Stimulated activated naive CD4-positive, alpha-beta T cell treated with Interleukin-2 at 50 U/mL for 16 hours (primary cell): ENCODE measurements at regions not wholly inside any gene's neighbourhood (a gene's known extent, or its start where the extent isn't known, plus 50 kb on each side); places are given as distances from the start of the nearest gene placed in this dataset.

Experiments used
- DNase-seq: peaks from one replicate; lab custom pipeline; 2025; lab: John Stamatoyannopoulos, UW

DNA sequence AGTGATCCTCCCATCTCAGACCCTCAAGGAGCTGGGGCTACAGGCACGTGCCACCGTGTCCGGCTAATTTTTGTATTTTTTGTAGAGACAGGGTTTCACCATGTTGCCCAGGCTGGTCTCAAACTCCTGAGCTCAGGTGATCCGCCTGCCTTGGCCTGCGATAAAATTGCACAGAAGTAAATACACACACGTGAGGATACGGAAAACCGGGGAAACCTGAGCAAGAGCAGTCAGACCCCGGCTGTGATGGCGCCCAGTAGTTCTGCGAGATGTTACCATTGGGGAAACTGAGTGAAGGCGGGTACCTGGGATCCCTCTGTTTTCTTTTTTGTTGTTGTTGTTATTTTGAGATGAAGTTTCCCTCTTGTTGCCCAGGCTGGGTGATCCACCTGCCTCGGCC, 114.9 kb downstream of the C9orf50 start:
- DNase-seq: no peak

DNA sequence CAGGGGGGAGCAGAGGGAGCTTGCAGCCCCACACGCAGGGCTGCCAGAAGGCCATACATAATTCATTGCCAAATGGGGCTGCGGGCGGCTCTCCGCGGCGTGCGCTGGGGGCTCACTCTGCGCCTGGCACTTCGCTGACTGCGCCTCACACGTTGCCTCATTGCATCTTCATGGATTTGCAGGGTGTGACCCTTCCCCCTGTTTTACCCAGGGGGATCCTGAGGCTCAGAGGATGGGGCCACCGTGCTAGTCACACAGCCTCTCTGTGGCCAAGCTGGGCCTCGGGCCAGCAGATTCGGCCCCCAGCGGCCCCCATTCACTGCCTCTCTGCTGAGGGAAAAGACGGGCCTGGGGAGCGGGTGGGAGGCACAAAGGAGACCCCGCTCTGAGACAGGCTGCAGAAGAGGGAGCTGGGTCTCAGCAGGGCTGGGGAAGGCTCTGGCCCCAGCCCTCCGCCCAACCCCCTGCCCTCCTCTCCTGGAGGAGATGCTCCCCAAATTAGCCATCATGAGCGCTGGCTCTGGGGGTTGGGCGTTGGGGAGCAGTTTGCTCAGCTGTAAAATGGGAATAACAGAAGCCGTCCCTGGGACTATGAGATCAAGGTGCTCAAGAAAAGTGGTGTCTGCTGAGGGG, 115.5 kb downstream of the C9orf50 start:
- DNase-seq: no peak

DNA sequence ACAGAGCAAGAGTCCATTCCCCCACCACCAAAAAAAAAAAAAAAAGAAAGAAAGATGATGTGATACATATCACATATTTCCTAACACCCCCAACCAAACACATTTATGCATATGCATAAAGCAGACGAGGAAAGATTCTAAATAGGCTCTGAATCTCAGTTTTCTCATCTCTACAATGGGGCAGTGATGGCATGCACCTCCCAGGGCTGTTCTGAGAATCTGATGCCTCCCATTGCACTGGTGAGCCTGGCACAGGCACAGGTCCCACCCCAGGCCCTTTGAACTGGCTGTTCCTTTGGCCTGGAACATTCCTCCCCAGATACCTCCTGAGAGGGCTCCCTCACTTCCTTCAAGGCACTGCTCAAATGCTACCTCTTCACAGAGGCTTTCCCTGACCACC, 116.5 kb downstream of the C9orf50 start:
- no peak for DNase-seq

DNA sequence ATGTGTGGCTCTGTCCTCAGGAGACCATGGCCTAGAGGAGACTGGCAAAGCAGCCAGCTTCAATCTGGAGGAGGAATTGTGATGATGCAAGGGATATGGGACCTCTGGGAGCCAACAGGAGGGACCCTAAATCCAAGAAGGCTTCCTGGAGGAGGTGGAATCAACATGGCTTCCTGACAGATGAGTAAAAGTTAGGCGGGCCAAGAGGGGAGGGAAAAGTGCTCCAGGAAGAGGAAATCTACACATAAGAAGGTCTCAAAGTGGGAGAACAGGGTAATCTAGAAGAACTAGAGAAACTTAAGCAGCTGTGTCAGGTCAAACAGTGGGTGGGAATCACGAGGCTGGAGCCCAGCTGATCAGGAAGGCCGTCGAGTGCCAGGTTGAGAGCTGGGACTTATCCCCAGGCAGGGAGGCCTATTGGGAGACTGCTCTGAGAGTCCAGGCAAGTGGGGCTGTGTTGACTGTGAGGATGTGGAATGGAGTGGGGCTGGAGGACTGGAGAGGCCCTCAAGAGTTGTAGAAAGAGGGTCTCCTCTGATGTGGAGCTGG, 119.1 kb downstream of the C9orf50 start:
- no peak for DNase-seq

DNA sequence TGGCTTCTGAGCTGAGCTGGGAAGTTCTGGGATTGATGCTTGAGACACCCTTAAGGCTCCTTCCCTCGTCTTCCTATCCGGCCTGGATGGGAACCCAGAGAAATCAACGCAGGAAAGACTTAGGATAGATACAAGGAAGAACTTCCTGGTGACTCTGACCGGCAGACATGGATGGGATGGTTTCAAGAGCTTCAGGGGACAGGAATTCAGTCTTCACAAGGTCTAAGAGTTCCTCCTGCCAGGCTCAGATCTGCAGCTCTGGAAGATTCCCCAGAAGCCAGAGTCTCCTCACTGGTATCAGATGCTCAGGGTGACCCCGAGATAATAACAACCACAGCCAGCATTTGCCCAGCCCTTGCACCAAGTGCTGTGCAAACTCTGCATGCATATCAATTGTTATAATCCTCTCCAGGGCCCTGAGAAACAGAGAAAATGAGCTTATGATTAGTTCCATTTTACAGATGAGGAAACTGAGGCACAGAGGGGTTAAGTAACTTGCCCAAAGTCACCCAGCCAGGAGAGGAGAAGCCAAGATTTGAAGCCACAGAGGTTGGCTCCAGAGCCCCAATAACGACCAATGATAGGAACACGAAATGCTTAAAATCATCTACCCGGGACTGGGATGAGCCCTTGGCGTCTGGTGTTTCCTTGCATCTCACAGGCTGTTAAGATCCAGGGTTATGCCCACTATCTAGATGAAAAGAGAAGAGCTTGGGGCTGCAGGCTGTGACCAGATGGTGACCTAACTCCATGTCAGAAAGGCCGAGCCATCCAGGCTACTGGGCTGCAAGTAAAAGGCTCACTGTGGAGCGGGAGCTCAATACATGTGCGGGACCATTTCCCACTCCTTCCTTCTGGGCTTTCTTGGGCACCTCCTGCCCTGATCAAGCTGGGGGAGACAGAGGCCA, 119.8 kb downstream of the C9orf50 start:
- DNase-seq: no peak

DNA sequence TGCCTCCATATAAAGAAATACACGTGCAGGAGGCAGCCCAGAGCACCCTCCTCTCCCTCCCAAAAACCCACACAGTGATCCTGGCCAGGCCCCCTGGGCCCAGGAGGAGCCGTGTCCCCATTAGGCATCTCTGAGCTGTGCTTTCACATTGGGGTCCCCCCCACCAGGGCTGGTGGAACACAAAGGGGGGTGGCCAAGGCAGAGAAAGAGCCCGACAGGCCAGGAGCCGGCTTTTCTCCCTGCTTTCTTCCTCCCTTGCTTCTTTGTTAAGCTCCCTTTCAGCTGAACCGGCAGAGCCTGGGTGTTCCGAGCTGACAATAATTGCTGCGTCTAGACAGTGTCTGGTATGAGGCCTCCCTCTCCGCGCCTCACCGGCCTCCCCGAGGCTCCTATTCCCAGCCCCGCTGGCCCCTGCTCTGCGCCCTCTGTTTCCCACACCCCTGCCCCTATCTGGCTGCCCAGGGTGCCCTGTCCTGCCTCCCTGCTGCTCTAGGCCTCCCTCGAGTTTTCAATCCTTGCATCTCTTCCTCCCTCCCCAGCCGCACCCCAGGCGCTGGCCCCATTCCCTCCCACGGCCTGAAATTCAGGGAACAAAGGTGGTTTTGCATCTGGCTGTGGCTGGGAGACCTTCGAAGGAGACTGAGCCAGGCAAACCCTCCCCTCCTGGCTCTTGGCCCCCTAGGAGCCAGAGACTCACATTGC, 120.6 kb downstream of the C9orf50 start:
- no peak for DNase-seq

DNA sequence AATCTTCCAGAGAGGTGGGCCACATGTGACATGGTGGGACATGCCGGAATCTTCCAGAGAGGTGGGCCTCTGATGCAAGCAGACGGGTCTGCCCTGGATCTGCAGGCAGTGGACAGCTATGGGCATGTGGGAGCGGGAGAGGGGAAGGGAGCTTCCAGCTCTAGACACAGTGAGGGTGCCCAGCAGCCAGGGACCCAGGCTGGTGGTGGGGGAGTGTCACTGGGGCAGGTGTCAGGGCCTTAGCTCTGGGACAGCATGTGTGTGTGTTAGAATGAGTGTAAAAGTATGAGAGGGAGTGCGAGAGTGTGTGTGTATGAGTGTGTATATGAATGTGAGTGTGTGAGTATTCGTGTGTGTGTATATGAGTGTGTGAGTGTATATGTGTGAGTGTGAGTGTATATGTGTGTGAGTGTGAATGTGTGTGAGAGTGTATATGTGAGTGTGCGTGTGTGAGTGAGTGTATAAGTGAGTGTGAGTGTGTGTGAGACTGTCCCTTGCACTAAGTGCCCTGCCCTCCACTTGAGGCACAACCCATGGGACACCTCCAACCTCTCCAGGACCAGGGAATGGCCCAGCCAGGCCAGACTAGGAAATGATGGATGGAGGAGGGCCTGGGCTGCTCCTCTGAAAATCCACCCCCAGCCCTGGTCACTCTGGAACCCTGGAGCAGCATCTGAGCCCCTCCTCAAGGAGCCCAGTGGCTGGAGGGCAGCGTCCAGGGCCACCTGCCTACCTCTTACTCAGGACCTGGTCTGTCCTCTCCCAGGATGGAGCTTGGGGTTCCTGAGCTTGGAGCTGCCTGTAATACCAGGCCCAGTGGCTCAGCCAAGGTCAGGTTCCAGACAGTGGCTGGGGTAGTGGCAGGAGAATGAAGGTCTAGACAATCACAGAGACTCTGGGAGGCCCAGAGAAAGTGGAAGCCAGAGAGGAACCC, 122.2 kb downstream of the C9orf50 start:
- DNase-seq: no peak

DNA sequence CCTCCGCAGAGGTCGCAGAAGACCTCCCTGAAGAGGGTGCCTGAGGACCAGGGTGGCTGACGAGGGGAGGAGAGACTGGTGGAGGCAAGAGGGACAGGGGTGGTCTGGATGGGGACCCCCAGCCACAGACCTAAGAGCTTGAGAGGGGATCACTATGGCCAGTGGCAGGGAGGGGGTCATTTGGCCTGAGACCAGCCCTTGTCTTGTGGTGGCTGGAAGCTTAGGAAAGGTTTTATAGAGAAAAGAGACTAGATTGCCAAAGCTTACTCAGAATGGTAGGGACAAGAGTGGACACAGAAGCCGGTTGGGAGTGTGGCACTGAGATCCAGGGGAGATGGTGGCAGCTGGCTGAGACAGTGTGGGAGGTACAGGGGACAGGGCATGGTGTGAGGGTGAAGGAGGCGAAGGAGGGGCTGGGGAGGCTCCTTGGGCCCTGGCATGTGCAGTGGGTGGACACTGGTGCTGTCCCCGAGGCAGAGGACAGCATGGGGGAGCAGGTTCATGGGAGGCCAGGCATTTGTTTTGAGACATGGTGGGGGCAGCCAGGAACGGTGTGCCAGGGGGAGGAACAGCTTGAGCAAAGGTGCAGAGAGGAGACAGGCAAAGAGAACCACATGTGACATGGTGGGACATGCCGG, 123.0 kb downstream of the C9orf50 start:
- no peak for DNase-seq

DNA sequence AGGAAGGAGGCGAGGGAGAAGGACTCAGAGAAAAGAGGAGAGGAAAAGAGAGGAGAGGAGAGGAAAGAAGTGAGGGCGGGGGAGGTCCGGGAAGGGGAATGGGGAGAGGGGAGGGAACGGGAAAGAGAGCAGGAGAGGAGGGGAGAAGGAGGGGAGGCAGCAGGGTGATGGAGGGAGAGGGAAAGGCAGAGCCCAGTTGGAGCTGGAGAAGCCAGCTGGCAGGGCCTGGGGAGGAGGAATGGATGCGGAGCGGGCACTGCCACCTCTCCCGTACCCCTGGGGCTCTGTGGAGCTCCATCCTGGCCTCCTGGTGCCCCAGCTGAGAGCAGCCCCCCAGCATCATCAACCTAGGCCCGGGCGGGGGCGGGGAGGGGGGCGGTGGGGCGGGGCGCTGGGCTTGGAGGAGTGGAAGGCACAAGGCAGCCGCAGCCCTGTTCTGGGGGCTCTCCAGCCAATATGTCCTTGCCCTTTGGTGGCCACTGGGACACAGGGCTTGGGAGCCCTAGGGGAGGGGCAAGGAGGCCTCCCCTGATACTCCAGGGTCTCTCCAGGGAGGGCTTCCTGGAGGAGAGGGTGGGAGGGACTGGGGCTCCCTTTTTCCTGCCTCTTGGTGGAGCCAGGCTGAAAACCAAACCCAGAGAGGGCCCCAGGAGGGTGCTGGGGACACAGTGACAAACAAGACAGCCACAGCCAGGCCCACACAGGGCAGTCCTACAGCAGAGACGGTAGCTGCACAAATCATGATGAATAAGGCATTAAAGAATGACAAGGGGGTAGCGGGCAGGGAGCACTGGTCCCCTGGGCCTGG, 123.7 kb downstream of the C9orf50 start:
- no peak for DNase-seq

DNA sequence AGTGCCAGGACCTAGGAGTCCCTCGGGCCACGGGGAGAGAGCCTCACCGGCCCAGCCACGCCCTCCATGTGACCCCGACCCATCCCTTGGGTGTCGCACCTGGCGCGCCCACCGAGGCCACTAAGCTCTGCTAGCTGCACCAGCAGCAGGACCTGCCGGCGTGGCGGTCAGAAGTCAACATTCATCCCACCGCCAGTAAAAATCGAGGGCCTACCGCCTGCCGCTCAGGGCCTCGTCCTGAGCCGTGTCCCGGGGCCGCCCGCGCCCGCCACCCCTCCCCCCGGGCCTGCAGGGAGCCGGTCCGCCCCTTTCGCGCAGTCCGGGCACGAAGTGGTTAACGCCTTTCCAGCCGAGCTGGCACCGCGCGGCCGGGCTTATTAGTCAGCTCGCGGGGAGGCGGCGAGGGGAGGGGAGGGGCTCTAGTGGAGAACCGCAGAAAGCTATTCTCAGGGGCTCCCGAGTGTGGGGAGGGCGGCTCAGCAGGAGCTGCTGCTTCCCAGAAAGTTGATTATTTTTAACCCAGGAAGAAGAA, 124.4 kb downstream of the C9orf50 start:
- DNase-seq: peak; percentile 85

DNA sequence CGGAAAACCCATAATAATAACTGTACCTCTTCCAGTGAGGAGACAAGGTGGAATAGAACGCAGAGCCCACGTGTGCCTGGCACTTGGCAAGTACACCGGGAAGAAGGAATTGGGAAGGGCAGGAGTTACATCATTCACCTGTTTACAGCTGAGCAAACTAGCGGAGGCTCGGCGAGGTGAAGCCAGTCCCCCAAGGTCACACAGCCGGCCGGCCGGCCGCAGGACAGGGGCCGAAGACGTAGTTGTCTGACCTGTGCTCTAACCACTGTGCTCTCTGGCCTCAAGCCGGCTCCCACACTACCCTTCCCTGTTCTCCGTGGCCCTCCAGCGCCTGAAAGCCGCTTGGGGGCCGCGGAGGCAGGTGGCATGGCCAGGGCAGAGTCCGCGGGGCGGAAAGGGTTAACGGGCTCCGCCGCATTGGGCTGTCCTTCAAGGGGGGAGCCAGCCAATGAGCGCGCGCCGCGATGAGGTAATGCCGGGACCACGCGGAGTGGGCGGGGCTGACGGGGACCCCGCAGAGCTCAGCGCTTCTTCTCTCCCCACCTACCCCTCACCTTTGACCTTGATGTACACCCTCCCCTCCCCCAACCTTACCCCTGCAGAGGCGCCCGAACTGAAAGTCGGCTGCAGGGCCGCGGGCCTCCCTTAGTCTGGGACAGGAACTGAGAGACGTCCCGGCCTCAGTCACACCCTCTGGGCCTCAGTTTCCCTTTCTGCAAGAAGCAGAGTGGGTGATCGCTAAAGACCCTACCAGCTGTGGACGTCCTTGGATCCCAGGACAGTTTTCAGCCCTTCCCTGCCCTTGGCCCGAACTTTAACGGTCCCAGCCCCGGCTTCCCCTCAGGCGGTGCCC, 125.1 kb downstream of the C9orf50 start:
- peak; percentile 85 for DNase-seq

DNA sequence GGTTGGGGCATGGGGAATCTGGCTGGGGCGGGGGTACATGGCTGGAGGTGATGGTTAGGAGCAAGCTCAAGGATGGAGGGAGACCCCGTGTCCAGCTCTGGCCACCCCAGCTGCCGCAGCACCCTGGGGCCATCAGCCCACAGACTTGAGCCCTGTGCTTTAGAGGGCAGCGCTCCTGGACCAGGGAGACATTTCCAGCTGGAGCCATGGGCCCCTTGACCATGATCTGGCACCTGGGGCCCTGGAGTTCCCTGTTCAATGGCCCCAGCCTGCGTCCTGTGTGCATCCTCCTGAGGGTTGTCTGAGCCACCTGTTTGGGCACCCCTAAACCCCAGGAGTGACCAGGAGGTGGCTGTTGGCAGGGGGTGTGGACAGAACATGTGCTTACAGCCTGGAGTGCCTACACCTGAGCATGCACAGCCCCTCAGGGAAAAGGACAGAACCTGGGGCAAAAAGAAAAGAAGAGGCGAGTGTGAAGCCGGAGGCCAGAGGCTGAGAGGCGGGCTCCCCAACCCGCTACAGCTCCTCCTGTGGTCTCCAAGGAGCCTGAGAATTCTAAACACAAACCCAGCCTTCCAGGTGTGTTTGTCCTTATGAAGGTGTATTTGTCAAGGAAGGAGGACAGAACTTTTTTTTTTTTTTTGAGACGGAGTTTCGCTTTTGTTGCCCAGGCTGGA, 126.7 kb downstream of the C9orf50 start:
- no peak for DNase-seq

DNA sequence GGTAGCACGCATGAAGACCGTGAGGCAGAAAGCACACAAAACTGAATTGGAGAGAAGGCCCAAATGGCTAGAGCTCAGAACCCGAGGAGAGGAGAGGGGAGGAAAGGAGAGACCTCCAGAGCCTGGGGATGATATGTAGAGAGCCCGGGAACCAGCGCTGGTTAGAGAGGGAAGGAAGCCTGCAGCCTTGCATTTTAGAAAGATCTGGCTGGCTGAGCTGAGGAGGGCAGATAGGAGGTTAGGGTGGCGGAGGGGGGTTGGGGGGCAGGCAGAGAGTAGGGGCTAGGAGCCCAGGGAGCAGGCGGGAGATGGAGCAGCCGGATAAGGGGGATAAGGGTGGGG, 127.2 kb downstream of the C9orf50 start:
- no peak for DNase-seq

DNA sequence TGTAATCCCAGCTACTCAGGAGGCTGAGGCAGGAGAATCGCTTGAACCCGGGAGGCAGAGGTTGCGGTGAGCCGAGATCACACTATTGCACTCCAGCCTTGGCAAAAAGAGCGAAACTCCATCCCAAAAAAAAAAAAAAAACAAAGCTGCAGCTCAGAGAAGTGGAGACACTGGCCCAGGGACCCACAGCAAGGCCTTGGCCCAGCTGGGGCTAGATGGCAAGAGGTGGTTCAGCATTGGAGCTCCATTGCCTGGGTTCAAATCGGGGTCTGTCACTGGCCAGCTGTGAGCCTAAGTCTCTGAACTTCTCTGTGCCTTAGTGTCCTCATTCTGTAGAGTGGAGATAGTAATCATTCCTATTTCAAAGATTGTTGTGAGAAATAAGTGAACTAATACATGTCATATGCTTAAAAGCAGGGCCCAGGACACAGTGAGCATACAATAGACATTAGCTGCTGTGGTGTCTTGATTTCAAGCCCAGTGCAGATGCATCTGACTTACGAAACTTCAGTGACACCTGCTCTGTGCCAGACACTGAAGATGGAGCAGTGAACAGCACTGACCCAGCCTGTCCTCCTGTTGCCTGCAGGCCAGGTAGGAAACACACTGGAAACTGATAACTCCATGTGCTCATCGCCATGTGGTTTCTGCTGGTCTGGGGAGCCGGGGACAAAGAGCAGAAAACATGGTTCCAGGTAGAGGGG, 127.7 kb downstream of the C9orf50 start:
- DNase-seq: no peak

DNA sequence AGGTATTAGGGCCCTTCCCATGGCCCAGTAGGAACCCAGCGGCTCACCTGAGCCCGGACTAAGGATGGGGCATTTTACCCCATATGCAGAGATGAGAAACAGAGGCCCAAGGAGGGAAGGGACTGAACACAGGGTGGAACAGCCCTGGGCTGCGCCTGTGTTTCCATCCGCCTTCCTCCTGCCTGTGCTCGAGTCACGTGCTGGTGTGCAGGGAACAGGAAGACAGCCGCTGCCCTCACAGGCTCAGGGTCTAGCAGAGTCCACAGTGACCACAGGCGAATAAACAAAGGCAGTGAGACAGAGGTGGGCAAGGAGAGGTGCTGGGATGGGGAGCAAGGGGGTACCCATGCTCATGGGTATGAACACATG, 129.4 kb downstream of the C9orf50 start:
- DNase-seq: no peak

DNA sequence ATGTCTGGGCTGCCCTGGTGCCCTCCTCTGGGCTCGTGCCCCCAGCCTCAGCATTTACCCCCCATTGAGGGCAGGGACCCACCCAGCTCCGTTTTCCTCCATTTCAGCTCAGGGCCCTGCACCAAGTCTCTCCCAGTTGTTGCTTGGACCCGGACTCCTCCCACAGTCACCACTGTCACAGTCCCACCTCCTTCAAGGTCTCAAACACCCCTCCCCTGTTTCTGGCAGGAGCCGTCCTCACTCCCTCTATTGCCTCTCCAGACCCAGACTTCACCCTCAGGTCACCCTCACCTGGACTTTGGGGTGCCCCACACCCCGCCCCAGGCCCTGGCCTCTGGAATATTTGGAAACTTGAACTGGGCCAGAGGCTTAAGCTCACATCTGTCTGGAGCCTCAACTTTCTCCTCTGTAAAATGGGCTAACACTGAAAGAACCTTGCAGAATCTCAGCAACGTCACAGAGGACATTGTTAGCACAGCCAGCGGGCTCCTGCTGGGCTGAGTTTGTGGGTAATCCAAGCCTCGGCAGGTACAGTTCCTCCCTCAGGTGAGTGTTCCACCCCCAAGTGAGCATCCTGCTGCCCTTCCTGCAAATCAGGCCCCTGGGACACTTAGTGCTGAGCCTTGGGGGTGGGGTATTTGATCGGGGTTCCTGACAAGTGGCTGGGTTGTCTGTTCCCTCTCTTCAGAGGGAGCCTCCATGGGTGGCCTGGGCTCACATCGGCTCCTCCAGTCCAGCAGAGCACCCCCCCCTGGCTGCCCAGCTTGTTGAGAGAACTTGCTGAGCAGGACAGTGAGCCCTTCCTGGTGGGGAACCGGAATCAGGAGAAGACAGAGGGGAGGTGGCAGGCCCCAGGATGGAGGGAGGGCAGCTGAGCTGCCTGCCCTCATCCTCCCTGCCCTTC, 130.1 kb downstream of the C9orf50 start:
- no peak for DNase-seq
